SHP77 (cell line): ENCODE measurements at regions not wholly inside any gene's neighbourhood (a gene's known extent, or its start where the extent isn't known, plus 50 kb on each side); places are given as distances from the start of the nearest gene placed in this dataset.
"Not testable (repeated sequence)": the region's sequence is repeated elsewhere in the genome, so short reads cannot be mapped to it uniquely, and the experiment has no call there.

Experiments
- DNase-seq, 2 experiments: peaks; one replicate each; lab custom pipeline; 2025; lab: John Stamatoyannopoulos, UW

- no peak for DNase-seq
These were observed 716.9 kb downstream of the ZBBX start for GRCh38 chr3:166663194-166663593.

- no peak for DNase-seq
These were observed 718.5 kb downstream of the ZBBX start for GRCh38 chr3:166661621-166662020.

GRCh38 chr3:166660962-166661361 lies 719.1 kb downstream of the ZBBX start:
- DNase-seq: no peak

- DNase-seq: peak in 1 of 2 experiments; percentile 7
These were observed 742.0 kb downstream of the ZBBX start for GRCh38 chr3:166637984-166638530.

GRCh38 chr3:166634091-166634746 lies 745.9 kb downstream of the ZBBX start:
- DNase-seq: no peak

GRCh38 chr3:166630190-166630589 lies 749.9 kb downstream of the ZBBX start:
- no peak for DNase-seq

GRCh38 chr3:166613365-166613764 lies 766.7 kb downstream of the ZBBX start:
- DNase-seq: no peak

GRCh38 chr3:166612761-166613160 lies 767.3 kb downstream of the ZBBX start:
- not testable (repeated sequence) for DNase-seq

GRCh38 chr3:166607933-166608521 lies 770.8 kb upstream of the BCHE start:
- no peak for DNase-seq

GRCh38 chr3:166606988-166607387 lies 769.8 kb upstream of the BCHE start:
- DNase-seq: no peak

GRCh38 chr3:166593776-166594175 lies 756.6 kb upstream of the BCHE start:
- no peak for DNase-seq

- no peak for DNase-seq
These were observed 745.0 kb upstream of the BCHE start for GRCh38 chr3:166582236-166582635.

- DNase-seq: no peak
These were observed 743.3 kb upstream of the BCHE start for GRCh38 chr3:166580561-166580960.

GRCh38 chr3:166575161-166575560 lies 737.9 kb upstream of the BCHE start:
- DNase-seq: no peak

GRCh38 chr3:166571686-166572085 lies 734.5 kb upstream of the BCHE start:
- DNase-seq: not testable (repeated sequence)

- no peak for DNase-seq
These were observed 732.9 kb upstream of the BCHE start for GRCh38 chr3:166570102-166570501.

GRCh38 chr3:166569589-166569988 lies 732.4 kb upstream of the BCHE start:
- DNase-seq: no peak

- no peak for DNase-seq
These were observed 723.0 kb upstream of the BCHE start for GRCh38 chr3:166560253-166560652.

- no peak for DNase-seq
These were observed 719.7 kb upstream of the BCHE start for GRCh38 chr3:166556955-166557354.

- DNase-seq: no peak
These were observed 716.8 kb upstream of the BCHE start for GRCh38 chr3:166554023-166554422.

GRCh38 chr3:166533740-166534139 lies 696.5 kb upstream of the BCHE start:
- no peak for DNase-seq

GRCh38 chr3:166531730-166532129 lies 694.5 kb upstream of the BCHE start:
- DNase-seq: no peak

- peak in 1 of 2 experiments; percentile 5 for DNase-seq
These were observed 690.1 kb upstream of the BCHE start for GRCh38 chr3:166527325-166527724.

GRCh38 chr3:166526881-166527280 lies 689.7 kb upstream of the BCHE start:
- peak in 1 of 2 experiments; percentile 2 for DNase-seq
